NOMO-1 treated with DMSO at 0.1 percent for 48 hours (cell line): ENCODE measurements at regions not wholly inside any gene's neighbourhood (a gene's known extent, or its start where the extent isn't known, plus 50 kb on each side); places are given as distances from the start of the nearest gene placed in this dataset.

Experiments
- DNase-seq: peaks from one replicate; lab custom pipeline; 2025; ENCODE audit not compliant: unreplicated experiment; lab: John Stamatoyannopoulos, UW

DNA sequence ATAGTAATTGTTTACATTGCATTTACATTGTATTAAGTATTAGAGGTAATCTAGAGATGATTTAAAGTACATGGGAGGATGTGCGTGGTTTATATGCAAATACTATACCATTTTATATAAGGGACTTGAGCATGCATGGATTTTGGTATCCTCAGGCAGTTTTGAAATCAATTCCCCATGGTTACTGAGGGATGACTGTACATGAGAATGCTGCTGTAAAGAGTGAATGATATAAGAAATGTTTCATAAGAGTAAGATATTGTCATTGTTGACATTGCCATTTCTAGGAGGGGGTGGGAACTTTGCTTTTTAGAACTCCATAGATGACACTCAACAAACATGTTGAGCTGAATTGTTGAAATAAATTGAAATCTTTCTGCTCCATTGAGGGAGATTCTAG is 185.0 kb downstream of the SEMA6A start:
- no peak for DNase-seq

DNA sequence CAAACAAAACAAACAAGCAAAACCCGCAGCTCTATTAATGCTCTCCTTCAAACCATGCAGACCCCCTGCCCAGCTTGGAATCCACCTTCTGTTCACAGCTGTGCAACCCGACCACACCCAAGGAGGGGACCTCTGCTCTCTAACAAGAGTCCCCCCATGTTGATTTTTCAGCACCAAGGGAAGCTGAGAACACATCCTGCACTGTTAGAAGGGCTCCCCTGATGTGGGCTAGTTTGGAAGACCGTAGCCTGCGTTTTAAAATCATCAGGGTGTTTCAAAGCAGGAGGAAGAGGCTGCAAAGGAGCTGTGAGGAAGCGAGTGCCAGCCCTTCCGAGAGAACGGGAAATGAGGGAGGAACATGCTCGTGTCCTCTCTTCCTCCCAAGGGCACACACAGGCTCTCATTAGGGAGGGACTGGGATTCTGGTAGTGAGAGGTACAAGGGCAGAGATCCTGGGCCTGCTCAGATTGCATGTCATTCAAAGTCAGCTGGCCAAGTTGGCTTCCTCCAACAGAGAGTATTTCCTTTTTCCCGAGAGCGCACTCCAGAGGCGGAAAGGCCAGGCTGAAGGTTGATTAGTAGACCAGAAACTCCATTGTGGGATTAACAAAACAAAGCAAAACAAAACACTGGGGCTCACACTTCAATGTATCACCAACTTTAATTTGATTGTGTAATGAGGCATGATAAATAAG is 185.9 kb downstream of the SEMA6A start:
- no peak for DNase-seq

DNA sequence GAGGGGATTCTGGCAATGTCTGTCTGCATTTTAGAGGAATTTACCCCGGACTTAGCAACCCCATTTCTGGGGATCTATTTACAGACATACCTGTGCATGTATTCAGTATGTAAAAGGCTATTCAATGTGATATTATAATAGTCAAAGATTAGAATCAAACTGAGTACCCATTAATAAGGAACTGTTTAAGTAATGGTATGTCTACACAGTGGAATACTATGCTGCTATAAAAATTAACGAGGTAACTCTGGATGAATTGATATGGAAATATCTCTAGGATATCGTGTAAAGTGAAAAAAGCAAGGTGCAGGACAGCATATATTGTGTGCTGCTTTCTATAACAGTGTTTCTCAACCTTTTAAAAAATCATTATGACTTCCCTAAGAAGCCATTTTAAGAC is 186.9 kb downstream of the SEMA6A start:
- DNase-seq = no peak

DNA sequence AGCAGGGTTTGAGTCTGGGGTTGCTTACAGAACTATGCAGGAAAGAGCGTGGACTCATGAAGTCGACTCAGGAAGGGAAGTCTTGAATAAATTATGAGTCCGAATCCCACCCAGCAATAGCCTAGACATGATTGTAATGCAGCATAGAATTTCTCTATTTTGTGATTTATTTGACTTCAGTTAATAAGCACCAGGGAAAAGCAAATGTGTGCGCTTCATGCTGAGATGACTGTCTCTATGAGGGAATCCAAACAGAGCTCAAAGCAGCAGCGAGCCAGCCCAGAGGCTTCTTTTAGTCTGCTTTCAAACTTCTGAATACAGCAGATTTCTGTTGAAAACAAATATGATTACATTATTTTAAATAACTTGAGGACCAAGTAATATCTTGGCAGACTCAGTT is 188.0 kb downstream of the SEMA6A start:
- DNase-seq = no peak

DNA sequence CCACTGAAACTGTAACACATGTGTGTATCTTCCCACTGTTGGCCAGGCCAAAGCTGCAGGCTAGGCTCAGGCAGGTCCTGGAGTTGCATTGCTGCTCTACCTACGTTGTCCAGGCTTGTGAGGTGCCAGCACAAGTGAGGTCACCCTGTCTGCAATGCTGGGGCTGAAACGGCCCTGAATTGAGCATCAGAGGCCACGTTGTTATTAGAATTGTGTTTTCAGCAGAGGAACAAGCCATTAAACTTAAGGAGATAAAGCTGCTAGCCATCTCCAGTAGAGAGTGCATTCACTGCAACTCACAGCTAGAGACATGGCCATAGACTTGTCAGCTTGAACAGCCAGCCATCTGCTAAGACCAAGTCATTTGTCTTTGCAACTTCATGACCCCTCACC is 191.8 kb downstream of the SEMA6A start:
- peak; percentile 7 for DNase-seq

DNA sequence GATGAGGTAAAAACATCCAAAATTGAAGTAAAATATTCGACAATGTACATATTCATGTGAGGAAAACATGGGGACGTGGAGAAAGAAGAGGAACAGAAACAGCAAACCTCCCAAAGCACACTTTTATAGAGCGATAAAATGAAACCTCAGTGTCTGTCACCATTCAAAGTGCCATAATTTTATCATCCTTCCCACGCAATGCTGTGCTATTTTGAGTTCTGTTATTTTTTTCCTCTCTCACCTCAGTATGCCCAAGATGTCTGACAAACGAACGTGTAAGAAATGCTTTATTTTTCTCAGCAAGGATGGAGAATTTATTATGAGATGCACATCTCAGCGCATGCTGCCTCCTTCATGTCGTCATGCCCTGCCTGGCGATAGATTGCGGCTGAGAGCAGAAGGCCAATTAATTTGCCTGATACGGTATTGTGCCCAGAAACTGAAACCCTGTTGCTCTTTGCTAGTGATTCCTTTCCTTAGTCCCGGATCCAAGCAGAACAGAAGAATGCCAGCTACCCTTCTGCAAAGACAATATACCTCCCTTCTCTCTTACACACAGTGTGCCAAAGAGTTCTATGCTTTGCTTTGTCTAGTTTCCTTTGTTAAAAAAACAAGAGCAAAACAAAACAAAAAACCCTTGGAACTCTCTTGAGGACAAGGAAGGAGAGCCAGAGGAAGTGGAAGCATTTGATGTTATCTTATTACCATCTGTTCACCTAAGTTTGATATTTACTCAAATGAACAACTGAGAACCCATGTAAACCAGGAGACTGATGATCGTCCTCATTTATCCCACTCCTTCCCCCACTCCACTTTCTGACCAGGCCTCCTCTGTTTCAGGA is 192.4 kb downstream of the SEMA6A start:
- peak; percentile 69 for DNase-seq

DNA sequence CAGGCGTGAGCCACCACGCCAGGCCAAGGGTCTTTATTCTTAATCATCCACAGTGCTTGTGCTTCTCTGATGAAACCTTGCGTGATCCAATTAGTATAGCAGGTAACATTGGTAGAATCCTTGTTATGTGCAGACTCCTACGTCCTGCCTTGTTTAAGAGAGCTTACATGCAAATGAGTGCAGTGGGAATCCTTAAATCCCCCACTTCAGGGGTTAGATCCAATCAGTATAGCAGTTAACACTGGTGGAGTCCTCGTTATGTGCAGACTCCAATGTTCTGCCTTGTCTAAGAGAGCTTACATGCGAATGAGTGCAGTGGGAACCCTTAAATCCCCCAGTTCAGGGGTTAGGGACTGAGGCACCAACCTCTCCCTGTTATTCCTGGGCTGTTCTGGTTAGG is 193.4 kb downstream of the SEMA6A start:
- DNase-seq = no peak

DNA sequence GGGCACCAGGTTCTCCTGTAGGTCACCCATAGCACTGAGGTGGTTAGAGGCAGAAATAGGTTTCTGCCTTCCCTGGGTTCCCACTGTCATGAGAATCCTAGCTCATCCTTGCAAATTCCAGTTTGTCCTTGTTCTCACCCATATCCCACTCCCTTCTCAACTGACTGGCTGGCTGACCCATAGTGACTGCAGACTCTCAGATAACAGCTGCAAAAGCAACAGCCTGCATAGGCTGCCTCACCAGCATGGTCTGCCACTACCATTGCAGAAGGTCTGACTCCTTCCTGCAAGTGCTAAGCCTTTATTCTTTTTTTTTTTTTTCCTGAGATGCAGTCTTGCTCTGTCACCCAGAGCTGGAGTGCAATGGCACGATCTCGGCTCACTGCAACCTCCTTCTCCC is 194.0 kb downstream of the SEMA6A start:
- DNase-seq = no peak

DNA sequence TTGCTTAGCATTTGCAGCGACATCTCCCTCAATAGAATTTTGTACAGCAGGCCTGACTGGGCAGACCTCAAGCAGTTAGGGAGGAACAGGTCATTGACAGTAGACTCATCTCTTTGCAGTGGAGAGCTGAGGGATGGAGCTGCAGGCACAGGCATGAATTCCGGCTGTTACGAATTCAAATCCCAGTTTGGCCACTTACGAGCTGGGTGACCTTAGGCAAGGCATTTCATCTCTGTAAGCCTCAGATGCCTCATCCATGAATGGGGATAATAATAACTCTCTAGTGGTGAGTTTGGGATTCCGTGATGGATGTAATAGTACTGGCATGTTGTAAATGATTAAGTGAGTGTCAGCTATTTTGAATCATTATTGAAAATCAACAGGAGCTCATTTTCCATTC is 195.3 kb downstream of the SEMA6A start:
- no peak for DNase-seq

DNA sequence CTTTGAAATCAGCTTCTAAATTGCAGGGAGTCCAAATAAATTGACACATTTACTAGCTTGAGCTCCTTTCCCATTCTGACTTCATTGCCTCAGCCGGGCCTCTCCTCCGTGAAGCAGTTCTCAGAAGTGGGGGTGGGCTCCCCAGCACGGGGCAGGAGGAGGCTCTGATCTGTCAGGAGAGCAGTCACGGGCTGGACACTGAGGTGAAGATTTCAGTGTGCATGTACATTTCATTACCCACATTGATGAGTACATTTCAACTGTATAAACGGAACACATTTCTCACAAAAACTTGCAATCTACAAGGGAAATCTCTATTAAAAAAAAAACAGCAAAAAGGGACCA is 195.9 kb downstream of the SEMA6A start:
- no peak for DNase-seq

DNA sequence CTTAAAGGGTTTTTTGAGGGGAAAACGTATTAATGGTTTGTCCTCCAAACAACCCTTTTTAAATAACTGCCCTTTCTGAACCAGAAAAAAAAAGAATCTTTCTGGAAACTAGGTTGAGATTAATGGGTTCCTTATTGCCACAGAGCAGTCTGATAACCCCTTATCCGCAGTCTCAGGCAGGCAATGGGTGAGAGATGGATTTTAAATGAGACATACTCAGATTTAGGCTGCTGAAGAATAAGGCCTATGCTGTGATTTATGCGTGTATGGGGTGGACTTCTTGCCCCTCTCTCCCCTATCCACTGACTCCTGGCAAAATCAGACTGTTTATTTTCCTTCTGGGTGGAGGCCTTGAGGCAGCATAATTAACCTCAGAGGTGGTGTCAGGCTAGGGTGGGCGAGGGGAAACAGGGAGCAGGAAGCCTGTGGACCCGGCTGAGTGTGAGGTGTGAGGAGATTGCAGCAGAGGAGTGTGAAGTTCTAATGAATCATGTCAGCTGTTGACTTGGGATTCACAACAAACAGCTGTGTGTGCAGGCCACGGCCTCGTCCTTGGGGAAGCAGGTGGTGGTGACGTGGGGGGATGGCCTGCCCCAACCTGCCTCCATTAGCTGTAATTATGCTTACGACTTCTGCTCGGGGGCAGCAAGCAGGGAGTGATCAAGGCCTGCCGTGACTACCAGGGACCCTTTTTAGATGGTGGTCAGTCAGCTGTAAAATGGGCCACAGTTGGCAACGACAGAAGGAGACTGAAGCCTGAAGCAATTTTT is 196.4 kb downstream of the SEMA6A start:
- DNase-seq = no peak

DNA sequence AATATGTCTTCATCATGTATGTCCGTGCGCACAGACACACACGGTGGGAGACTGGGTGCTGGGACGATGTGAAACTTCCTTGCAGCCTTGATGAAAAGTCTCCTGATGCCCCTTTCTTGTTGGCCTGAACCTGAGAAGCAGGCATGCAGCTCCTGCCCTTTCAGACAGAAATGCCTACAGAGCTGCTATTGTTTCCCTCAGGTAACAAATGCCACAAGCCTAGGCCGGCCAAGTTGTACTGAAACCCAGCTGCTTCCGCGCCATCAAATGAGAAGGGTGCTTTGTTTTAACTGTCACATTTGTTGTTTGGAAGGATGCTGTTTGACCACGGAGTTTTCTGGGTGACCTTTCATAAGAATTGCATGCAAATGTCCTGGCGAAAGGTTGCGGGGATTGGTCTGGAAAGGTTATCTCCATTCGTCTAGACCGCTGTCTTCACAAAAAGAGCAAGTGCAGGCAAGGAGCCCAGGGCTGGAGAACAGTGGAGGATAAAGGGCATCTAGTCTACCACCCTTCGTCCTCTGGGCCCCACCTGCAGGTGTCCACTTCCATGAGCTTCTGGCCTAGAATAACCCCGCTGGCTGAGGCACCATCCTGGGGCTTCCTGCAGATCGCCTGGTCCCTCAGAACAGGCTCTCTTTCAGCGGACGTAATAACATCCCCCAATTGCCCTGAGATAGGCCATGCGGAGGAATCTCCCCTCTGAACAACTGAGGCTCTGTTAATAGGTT is 197.2 kb downstream of the SEMA6A start:
- no peak for DNase-seq

DNA sequence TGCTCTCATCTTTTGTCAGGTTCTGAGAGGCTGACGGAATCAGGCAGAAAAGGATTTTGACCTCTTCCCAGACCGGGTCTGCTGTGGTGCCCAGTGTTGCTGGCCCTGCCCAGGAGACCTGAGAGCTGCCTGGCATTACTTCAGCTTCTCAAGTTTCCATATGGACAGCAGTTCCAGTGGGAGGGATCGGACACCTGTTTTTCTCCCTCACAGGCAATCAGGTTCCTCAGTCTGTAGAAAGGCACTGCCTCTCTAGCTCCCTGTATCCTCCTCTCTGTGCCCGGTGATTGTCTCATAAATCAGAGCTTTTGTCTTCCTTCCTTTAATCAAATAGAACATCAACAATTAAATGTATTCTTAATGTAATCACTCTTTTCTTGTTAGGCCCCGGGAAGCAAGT is 198.7 kb downstream of the SEMA6A start:
- no peak for DNase-seq

DNA sequence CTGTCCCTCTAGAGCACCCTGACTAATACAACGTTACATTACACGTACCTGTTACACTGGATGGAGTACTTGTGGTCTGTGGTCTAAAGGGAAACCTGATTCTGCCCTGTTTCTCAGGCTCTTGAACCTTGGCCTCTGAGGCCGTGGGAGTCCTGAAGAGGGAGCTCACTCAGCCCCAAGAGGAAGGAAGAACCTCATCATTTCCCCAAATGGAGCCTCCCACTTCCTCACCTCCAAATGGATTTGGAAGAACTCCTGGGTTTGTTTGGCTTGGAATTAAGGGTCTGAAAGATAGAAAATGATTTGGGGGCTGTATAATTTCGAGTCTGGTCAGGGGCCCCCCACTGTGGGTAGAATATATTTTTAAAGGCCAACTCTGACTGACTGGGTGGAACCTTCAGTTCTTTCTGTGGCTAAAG is 200.2 kb downstream of the SEMA6A start:
- DNase-seq = no peak

DNA sequence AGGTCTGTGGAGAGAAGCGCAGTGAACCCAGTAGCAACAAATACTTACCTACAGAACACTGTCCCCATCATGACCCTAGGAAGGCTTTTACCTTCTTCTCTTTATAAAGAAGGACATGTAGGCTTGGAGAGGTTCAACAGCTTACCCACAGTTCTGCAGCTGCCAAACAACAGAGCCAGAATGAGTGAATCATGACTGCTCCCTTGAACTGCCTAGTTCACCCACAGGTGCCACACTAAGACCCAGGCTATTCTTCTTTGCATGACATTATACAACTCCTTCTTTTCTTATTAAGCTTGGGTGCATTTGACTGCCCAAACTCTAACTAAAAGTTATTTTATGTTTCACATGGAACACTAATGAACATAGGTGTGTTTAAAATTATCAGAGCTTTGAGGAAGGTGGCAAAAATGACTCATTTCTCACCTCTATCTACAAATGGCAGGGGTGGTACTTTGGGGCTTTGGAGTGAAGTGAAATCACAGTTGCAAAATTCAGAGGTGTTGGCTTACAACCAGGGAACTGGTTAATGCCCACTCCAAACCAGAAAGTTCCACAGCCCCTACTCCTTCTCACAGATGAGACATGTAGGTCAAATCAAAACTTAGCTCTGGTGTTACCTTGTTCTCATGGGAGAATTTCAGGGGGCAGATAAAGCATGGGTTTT is 201.6 kb downstream of the SEMA6A start:
- DNase-seq = no peak

DNA sequence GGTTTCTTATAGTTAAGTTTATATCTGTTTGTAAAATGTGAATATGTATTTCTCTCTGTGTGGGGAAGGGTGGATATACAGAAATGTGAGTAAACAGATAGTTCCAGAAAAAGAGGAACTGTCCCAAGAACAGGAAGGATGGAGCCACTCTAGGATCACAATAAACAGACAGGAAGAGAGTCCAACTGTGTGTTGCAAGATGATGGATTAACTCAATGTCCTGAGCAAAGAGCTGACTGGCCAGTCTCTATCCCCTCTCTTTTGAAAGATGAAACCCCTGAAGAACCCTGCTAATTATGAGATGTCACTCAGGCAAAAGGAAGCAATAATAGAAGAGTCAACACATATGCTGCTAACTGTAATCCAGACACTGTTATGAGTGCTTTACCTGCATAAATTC is 202.7 kb downstream of the SEMA6A start:
- DNase-seq = peak; percentile 39

DNA sequence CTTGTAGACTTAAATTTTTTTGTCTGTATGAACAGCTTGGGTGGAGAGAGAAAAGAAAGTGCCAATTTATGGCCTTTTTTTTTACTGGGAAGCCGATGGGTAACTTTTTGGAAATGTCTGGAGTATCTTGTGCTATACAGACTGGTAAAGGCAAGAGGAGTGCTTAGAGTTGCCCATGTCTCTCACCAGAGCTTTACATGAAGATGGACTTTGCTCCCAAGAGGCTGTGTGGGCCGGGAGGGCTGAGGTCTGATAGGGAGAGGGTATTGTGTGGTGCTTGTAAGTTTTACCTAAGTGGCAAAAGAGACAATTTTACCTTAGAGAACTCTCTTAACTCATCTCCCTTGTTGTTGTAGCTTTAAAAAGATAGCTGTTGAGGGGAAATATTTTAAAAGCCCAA is 203.2 kb downstream of the SEMA6A start:
- no peak for DNase-seq

DNA sequence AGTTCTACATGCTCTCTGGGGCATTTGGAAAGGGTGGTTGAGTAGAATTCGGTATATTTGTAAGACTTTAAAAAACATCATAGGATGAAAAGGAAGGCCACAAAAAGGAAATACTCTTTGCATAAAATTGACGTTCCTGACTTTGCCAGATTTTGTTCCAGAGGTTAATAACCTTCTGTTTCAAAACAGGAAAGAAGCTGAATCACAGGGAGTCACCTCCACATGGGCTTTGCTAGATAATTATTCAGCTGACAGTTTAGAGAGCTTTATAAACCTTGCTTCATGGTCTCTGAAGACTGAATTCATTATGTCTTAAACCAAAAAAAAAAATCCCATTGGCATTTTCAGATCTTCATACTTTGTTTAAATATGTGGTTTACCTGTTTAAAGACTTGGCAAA is 203.7 kb downstream of the SEMA6A start:
- peak; percentile 30 for DNase-seq

DNA sequence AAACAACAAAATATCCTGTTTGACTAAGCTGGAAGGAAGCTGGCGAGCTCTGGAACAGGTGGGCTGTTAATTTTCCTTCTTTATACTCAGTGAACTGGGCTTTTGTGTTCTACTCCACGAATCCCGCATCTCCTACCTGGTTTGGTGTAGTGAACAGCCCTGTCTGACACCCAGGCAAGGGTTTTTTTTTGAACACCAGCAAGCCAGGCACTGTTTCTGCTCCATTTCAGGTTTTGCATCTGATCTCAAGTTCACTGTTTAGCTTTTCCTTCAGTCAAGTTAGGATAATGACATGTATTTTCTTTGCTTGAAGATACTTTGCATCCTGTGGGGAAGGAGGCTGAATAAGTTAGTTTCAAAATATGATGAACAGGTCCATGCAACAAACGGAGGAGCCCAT is 204.5 kb downstream of the SEMA6A start:
- DNase-seq = no peak

DNA sequence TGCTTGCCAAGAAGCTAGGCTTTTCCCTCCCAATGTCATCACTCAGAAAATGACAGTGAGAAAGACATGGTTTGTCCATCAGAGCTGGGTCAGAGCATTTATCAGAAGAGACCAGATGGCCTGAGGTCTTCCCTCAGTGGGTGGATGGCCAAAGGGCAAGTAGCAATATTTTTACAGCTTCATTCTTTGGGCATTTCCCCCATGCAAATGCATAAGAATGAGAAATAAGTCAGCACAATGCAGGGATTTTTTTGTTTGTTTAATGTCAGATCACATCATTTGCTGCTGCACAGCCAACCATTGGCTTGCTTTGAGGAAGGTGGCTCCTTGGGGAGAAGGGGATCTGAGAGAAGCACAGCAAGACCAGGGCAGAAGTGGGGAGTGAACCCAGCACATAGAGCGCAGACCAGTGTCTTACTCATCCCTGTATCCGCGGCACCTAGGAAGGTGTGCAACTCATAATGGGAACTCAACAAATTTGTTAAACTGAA is 209.6 kb downstream of the SEMA6A start:
- DNase-seq = no peak

DNA sequence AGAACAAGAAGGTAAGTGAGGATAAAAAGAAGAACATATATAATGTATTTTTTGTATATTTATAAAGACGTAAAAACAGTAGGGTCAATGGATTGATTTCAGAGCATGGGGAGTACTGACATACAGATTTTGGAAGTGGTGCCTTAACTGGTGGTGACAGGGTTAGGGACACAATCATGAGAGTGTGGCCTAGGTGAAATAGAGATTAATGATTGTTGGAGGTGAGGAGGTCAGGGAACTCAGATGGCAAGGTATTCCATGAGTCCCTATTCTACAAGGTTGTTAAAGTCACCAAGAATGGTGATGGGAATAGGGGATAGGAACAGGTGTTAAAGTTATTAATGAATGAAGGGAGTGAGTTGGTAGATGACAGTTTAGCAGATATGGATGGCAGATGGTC is 210.8 kb downstream of the SEMA6A start:
- DNase-seq = no peak
